Liver (tissue), 8 donors: ENCODE measurements at regions not wholly inside any gene's neighbourhood (a gene's known extent, or its start where the extent isn't known, plus 50 kb on each side); places are given as distances from the start of the nearest gene placed in this dataset.
A peak's percentile ranks its signal among the peaks of the same experiment; 100 is the strongest.

ENCODE experiments used
- DNase-seq: peaks from one replicate; pipeline ENCODE4 v3.0.0-alpha.2; 2017; ENCODE audit warnings: low spot score
- H3K27ac ChIP-seq, 2 donors: one replicate each; pipeline ENCODE4 v1.7.0; 2013; ENCODE audit warnings: inconsistent platforms in 2 of 2, low read length in 2 of 2, control low read depth in 1 of 2, low read depth in 1 of 2, mild to moderate bottlenecking in 1 of 2
- H3K27me3 ChIP-seq, 4 donors: one replicate each; pipeline versions ENCODE4 v1.6.1 to v1.7.0; 2013; ENCODE audit warnings: low read length in 3 of 4, inconsistent platforms in 1 of 4, mild to moderate bottlenecking in 1 of 4, moderate library complexity in 1 of 4; ENCODE audit not compliant: control insufficient read depth in 4 of 4, insufficient read depth in 4 of 4
- H3K36me3 ChIP-seq, 4 donors: one replicate each; pipeline versions ENCODE4 v1.6.1 to v1.7.0; 2013; ENCODE audit warnings: low read length in 3 of 4, mild to moderate bottlenecking in 3 of 4, low read depth in 1 of 4, moderate library complexity in 1 of 4; ENCODE audit not compliant: control insufficient read depth in 4 of 4, insufficient read depth in 3 of 4
- H3K4me1 ChIP-seq, 4 donors: one replicate each; pipeline versions ENCODE4 v1.6.1 to v1.7.0; 2013; ENCODE audit warnings: low read length in 3 of 4, mild to moderate bottlenecking in 3 of 4, moderate library complexity in 1 of 4; ENCODE audit not compliant: control insufficient read depth in 4 of 4, insufficient read depth in 4 of 4
- H3K4me3 ChIP-seq, 3 donors: one replicate each; pipeline versions ENCODE4 v1.6.1 to v1.7.0; 2013; ENCODE audit warnings: low read length in 3 of 3, control low read depth in 1 of 3, low read depth in 1 of 3, mild to moderate bottlenecking in 1 of 3
- H3K9ac ChIP-seq, 2 donors: one replicate each; pipeline ENCODE4 v1.7.0; 2013; ENCODE audit warnings: low read length in 2 of 2, mild to moderate bottlenecking in 2 of 2, moderate library complexity in 2 of 2, control low read depth in 1 of 2, low read depth in 1 of 2
- H3K9me3 ChIP-seq, 4 donors: one replicate each; pipeline versions ENCODE4 v1.6.1 to v1.7.0; 2013; ENCODE audit warnings: low read length in 3 of 4; ENCODE audit not compliant: control insufficient read depth in 4 of 4
- ATF3 ChIP-seq: IDR thresholded peaks from 2 replicates; pipeline ENCODE4 v1.6.1; 2016; ENCODE audit warnings: antibody characterized with exemption
- CTCF ChIP-seq: fragments of 150-350 bp; IDR thresholded peaks from 2 replicates; pipeline ENCODE4 v1.5.1; 2017; ENCODE audit warnings: improper control_type of control experiment, low read depth, low read length; ENCODE audit not compliant: missing input control
- EGR1 ChIP-seq, 2 donors: IDR thresholded peaks; 2 replicates each; pipeline ENCODE4 v1.6.1; 2016 to 2018; ENCODE audit warnings: antibody characterized with exemption in 2 of 2, low read depth in 2 of 2
- FOXA1 ChIP-seq: IDR thresholded peaks from 2 replicates; pipeline ENCODE4 v1.6.1; 2016; ENCODE audit warnings: antibody characterized with exemption
- FOXA2 ChIP-seq: IDR thresholded peaks from 2 replicates; pipeline ENCODE4 v1.6.1; 2016; ENCODE audit warnings: antibody characterized with exemption
- HNF4A ChIP-seq, 2 donors: conservative IDR thresholded peaks; 2 replicates each; pipeline ENCODE4 v1.6.1; 2016; ENCODE audit warnings: antibody characterized with exemption in 2 of 2, mild to moderate bottlenecking in 2 of 2
- HNF4G ChIP-seq: IDR thresholded peaks from 2 replicates; pipeline ENCODE4 v1.6.1; 2016; ENCODE audit warnings: antibody characterized with exemption
- JUND ChIP-seq, 2 donors: IDR thresholded peaks; 2 replicates each; pipeline ENCODE4 v1.6.1; 2016; ENCODE audit warnings: antibody characterized with exemption in 2 of 2
- MAX ChIP-seq: IDR thresholded peaks from 2 replicates; pipeline ENCODE4 v1.6.1; 2016; ENCODE audit warnings: antibody characterized with exemption
- NR2F2 ChIP-seq: IDR thresholded peaks from 2 replicates; pipeline ENCODE4 v1.6.1; 2016; ENCODE audit warnings: antibody characterized with exemption
- RAD21 ChIP-seq, 2 donors: IDR thresholded peaks; 2 replicates each; pipeline ENCODE4 v1.6.1; 2016; ENCODE audit warnings: antibody characterized with exemption in 2 of 2, mild to moderate bottlenecking in 2 of 2
- REST ChIP-seq: IDR thresholded peaks from 2 replicates; pipeline ENCODE4 v1.6.1; 2016; ENCODE audit warnings: antibody characterized with exemption, mild to moderate bottlenecking
- RXRA ChIP-seq, 2 donors: IDR thresholded peaks; 2 replicates each; pipeline ENCODE4 v1.6.1; 2017 to 2018; ENCODE audit warnings: antibody characterized with exemption in 2 of 2, mild to moderate bottlenecking in 1 of 2
- TAF1 ChIP-seq: conservative IDR thresholded peaks from 2 replicates; pipeline ENCODE4 v1.6.1; 2016; ENCODE audit warnings: antibody characterized with exemption, mild to moderate bottlenecking
- YY1 ChIP-seq: IDR thresholded peaks from 2 replicates; pipeline ENCODE4 v1.6.1; 2016; ENCODE audit warnings: antibody characterized with exemption, mild to moderate bottlenecking
- WGBS: extraction: QIAGEN DNeasy Blood & Tissue Kit; methylation state at CpG from one replicate; pipeline ENCODE4 v1.1.7; 2013; 5-methylcytosine and 5-hydroxymethylcytosine counted together
- donor health status: healthy.
- donor health status: healthy.
- donor health status: healthy.
- donor health status: healthy.
- donor health status: healthy.

- TF ChIP-seq JUND (IDR thresholded peaks at IDR 0.05) (peak; percentile 87 to 89), HNF4A (conservative IDR thresholded peaks at IDR 0.05) (peak; percentile 26 to 39)
Observed at GRCh38 chr1:234980645-234981396, 147.8 kb downstream of the TOMM20 start (continued).

GRCh38 chr1:234980291-234980644 is 148.4 kb downstream of the TOMM20 start:
- Histone ChIP-seq H3K4me3 (no peak overlapping the region), H3K9me3 (no peaks in the 10 kb centered on the region), H3K36me3 (no peaks in the 10 kb centered on the region), H3K27me3 (no peaks in the 10 kb centered on the region), H3K4me1 (peaks cover 12 to 51% (median 31%) of the 10 kb centered on the region in 4 donors), H3K27ac (peak overlapping the region; percentile 97 to 99), H3K9ac (peak overlapping the region; percentile 4 to 46)
- TF ChIP-seq RXRA (IDR thresholded peaks at IDR 0.05) (no peak), FOXA1 (no peak), RAD21 (IDR thresholded peaks at IDR 0.05) (no peak), CTCF (no peak), MAX (no peak), HNF4G (no peak), TAF1 (no peak), FOXA2 (no peak)
- 77% methylated on average over 6 of the region's 6 CpGs for WGBS
- DNase-seq = no peak

- H3K4me1 ChIP-seq = peaks cover 16 to 51% (median 33%) of the 10 kb centered on the region in 4 donors
- TF ChIP-seq JUND (IDR thresholded peaks at IDR 0.05) (no peak), TAF1 (no peak), CTCF (no peak), NR2F2 (no peak), RAD21 (IDR thresholded peaks at IDR 0.05) (no peak), RXRA (IDR thresholded peaks at IDR 0.05) (no peak), ATF3 (no peak), FOXA1 (no peak), YY1 (no peak), FOXA2 (no peak), EGR1 (IDR thresholded peaks at IDR 0.05; ENCODE audit: low read depth in 2 of 2) (no peak), REST (no peak)
- no peaks in the 10 kb centered on the region for H3K36me3 ChIP-seq
- no peaks in the 10 kb centered on the region for H3K27me3 ChIP-seq
- 78% methylated on average over 15 of the region's 15 CpGs for WGBS
- H3K9ac ChIP-seq = peak overlapping the region; percentile 39 to 41
- peak overlapping the region; percentile 97 to 99 for H3K27ac ChIP-seq
- no peak for DNase-seq
- H3K9me3 ChIP-seq = no peaks in the 10 kb centered on the region
- H3K4me3 ChIP-seq = no peak overlapping the region
Observed at GRCh38 chr1:234979296-234980279, 149.0 kb downstream of the TOMM20 start.
